HG03342 (cell line): ENCODE measurements at regions not wholly inside any gene's neighbourhood (a gene's known extent, or its start where the extent isn't known, plus 50 kb on each side); places are given as distances from the start of the nearest gene placed in this dataset.

Source experiments
- ATAC-seq: cut with Tn5 transposase; IDR thresholded peaks from one replicate; pipeline ENCODE4 v1.9.1; 2021; ENCODE audit warnings: mild to moderate bottlenecking, moderate library complexity; ENCODE audit not compliant: unreplicated experiment

DNA sequence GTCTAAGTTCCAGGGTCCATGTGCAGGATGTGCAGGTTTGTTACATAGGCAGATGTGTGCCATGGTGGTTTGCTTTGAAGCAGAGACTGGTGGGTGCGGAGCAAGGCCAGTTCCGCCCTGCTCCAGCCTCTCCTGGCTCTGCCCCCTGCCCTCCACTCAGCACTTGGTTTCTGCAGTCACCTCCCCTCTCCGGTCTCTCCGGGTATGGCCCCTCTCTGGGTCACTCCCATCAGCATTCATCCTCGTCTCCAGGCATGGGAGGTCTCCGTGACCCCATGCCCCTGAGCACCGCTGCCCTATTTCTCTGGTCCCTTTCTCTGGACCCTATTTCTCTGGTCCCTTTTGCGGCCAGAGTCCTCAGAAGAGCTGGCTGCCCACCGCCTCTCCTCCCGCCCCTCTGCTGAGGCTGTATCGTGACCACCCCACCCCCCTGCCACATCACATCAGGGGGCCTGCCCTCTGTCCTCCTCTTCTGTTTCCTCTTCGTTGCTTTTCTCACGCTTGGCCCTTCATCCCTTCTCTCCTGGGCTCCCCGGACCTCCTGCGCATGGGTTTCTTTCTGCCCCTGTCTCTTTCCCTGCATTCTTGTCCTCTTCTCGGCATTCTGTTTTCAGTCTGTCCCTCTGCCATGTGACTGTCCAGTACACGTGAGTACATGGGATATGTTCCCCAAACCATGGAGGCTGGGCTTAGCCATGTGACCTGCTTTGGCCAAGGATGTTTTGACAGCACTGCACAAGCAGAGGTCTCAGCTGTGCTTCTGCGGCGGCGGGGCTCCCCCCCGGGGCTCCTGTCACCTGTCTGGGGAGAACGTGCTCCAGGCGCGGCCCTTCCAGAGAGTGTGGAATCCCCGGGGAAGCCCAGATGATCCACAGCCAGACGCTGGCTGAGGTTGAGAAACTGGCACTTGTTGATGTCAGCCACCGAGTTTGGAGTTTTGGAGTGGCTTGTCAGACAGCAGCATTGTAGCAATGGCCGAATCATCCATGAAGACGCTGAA lies 54.4 kb upstream of the C1orf174 start:
- no peak for ATAC-seq

DNA sequence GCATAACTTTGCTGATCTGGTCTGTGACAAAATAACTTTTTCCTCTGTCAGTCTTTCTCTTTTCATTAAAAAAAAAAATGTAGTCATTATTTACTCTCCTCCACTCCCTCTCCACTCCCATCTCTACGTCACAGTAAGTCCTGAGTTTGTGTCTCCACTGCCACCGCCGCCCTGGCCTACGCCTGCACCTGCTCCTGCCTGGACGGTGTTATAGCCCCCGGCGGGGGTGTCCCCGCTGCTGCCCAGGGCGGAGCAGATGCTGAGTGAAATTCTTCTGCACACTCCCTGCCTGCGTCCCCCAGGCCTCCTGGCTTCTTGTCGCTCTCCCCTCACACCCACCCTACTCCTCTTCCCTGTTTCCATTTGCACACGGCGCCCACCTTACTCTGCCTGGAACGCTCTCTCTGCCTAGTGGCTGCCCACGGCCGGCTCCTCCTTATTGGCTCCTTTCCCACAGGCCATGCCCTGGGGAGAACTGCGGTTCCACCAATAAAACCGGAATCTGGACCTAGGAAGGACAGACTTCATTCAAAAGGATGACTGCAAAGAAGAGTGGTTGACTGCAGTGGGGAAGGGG lies 55.2 kb upstream of the C1orf174 start:
- no peak for ATAC-seq

DNA sequence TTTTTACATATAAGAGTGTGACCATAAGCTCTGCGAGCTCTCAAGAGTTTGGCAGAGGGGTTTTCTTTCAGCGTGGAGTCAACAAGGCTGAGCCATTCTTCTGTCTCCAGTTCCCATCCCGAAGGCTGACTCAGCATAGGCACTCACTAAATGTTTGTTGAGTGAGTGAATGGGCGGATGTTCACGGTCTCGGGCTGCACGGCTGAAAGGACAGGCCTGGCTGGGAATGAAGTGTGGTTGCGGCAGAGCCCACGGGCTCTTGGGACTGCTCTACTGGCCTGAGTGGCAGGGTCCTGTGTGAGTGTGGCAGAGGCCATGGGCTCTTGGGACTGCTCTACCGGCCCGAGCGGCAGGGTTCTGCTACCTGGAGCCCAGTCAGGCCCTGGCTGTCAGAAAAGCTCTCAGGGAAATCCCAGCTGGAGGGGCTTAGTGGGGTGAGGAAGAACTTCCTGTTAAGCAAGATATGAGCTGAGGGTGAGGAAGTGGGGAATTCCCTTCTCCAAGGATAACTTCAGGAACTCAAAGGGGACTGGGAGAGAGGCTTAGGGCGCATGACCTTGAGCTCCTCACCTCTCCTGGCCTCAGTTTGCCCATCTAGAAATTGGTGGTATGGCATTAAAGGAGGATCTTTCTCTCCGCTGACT lies 56.6 kb upstream of the C1orf174 start:
- ATAC-seq, result no peak

DNA sequence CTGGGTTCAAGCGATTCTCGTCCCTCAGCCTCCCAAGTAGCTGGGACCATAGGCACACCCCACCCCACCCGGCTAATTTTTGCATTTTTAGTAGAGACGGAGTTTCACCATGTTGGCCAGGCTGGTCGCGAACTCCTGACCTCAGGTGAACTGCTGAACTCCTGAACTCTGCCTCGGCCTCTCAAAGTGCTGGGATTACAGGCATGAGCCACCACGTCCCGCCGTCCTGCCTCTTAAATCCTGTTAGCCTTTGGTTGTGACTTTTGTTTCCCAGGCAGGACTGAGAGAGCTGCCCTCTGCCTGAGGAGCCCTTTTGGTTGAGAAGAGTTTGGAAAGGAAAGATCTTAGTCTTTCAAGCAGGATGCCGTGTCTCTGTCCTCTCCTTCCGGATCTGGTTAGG lies 59.3 kb upstream of the C1orf174 start:
- ATAC-seq, result no peak

DNA sequence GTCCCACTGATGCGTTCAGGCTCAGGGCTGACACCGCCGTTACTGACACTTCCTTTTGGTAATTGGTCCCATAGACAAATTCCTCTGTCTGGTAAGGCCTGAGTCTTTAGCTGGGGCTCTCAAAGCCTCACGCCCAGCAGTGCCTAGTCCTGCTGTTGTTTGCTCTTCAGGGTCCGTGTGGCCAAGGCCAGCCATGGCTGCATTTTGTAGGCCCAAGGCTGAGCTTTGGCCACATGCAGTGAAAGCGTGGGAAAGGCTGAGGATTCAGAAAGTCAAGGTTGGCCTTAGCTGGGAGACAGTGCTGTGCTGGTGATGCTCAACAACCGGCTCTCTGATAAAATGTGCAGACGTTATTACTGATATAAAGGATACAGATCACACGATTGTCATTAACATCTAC lies 63.5 kb upstream of the C1orf174 start:
- no peak for ATAC-seq

DNA sequence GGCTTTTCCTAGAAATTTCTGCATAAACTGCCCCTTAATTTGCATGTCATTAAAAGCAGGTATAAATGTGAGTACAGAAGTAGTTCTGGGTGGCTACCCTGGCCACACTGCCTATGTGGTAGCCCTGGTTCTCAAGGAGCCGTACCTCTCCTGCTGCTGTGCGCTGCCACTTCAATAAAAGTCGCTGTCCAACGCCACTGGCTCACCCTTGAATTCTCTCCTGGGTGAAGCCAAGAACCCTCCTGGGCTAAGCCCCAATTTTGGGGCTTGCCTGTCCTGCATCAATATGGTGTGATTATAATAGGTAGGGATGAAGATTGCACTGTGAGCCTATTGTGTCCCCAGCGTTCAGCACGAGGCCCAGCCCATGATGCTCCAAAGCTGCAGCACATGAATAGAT lies 65.6 kb upstream of the C1orf174 start:
- ATAC-seq, result no peak

DNA sequence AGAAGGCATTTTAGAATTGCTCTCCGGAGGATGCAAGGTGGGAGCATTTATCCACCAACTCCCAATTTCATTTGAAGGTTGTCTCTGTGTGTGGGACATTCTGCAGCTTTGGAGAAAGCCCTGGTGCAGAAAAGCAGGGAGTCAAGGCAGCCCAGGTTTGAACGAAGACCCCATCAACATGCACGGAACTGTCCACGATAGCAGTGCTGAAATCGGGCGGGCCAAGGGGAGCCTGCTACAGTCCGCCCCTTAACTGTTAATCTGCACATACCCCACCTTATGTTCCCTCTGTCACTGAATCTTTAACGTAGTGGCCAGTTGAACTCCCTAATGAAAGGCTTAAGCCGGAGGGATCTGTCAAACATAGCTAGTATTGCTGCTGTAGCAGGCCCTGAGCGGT lies 68.8 kb upstream of the C1orf174 start:
- ATAC-seq, result no peak

DNA sequence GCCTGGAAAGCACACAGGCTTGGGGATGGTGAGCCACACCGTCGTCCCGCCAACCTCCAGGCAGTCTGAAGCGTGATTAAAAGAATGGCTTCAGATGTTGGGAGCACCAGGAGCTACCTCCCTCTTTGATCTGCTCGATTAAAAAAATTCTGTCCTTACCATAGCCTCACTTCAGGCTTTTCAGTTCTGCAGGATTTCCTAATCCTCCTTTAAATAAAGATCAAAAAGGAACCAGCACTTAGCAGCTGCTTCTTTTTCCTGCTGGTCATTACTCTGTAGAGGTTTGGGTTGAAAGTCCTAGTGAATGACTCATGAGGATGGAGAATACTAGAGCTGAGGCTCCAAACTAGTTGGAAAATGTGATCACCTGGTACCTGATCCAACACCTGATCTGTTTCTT lies 71.9 kb upstream of the C1orf174 start:
- no peak for ATAC-seq

DNA sequence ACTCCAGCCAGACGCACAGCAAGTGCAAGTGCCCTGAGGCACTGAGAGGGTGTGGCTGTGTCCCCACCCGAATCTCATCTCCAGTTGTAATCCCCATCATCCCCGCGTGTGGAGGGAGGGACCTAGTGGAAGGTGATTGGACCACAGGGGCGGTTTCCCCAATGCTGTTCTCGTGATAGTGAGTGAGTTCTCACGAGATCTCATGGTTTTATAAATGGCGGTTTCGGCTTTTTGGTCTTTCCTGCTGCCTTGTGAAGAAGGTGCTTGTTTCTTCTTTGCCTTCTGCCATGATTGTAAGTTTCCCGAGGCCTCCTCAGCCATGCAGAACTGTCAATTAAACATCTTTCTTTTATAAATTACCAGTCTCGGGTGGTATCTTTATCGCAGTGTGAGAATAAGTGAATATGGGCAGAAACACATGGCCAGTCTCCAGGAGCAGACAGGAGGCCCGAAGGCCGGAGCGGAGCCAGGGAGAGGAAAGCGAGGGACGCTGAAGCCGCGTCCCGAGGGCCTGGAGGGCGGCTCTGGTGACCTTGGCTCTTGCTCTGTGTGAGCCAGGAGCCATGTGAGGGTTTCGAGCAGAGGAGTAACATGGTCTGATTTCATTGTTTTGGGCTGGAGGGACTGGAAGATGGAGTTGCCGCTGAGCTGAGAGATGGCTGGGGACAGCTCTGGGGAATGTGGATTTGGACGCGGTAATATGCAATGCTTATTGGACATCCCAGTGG lies 76.0 kb upstream of the C1orf174 start:
- ATAC-seq, result no peak

DNA sequence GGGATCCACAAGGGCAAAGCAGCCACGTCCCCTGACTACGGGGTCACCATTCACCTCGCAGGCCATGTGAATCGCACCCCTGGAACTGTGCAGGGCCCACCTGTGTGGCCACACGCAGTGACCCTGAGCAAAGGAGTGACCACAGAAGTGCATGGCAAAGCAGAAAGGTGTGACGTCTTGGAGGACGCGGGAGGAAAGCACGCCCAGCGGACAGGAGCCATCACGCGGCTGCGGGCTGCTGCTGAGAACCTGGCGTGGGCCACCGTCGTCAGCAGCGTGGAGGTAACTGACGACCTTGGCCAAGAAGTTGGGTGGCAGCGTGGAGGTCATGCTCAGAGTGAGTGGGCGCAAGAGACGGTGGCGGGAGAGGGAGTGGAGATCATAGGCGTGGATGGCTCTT lies 76.7 kb upstream of the C1orf174 start:
- no peak for ATAC-seq

DNA sequence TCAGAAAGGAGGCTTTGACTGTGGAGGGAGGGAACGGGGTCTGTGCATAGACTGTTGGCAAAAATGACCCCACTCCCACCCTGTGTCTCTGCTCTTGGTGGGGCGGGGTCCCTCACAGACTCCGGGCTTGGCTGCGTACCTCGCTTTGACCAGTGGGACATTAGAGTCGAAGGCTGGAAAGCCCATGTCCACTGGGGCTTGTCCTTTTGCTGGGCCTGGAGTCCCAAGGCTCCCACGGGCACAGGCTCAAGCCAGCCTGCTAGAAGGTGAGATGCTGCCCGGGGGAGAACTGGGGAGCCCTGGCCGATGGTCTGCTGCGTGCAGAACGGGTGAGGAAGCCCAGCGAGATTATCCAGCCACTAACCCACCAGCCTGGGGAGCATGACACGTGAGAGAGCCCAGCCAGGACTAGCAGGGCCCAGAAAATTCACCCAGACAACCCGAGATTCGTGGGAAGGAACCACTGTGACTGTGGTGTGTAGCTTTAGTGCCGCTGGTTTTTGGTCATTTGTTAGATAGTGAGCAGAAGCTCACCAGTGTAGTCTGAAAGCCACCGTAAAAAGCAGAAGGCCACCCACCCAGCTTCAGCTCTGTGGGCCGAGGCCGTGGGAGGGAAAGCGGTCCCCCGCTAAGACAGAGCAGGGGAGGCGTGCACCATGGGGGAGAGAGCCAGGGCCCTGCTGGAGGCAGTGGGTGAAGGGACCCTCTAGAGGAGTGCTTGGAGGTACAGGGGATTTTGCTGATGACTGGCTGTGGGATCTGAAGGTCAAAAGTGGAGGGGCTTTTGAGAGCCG lies 78.3 kb upstream of the C1orf174 start:
- no peak for ATAC-seq

DNA sequence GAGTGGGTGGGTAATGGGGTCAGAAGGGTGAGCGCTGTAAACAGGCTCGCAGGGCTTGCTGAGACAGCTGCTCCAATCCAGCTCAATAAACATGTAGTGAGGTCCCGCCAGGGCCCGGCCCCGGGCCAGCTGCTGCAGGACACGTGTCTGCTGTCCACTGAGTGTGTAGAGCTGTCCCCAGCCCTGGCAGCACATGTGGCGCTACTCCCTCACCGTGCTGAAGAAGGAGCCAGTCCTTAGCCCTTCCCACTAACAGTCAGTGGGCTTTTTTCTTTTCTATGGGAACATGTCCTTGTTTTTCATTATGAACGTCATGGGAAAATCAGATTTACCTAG lies 78.9 kb upstream of the C1orf174 start:
- no peak for ATAC-seq

DNA sequence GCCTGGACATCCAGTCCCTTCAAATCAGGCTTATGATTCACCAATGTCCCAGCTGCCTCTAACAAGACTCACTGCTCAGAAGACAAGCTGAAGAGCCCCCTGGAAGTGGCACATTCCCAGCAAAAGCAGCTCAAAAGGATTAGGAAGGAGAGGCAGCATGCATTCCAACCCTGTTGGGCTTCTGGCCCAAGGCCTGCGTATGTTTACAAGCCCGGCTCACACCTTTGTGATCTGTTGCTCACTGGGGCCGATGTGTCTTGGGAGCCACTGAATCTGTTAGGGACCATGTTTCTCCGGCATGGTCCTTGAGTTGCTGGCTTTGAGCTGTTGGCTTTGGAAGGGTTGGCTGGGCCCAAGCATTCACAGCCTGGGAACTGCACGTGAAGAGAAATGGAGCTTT lies 81.2 kb upstream of the C1orf174 start:
- ATAC-seq, result no peak

DNA sequence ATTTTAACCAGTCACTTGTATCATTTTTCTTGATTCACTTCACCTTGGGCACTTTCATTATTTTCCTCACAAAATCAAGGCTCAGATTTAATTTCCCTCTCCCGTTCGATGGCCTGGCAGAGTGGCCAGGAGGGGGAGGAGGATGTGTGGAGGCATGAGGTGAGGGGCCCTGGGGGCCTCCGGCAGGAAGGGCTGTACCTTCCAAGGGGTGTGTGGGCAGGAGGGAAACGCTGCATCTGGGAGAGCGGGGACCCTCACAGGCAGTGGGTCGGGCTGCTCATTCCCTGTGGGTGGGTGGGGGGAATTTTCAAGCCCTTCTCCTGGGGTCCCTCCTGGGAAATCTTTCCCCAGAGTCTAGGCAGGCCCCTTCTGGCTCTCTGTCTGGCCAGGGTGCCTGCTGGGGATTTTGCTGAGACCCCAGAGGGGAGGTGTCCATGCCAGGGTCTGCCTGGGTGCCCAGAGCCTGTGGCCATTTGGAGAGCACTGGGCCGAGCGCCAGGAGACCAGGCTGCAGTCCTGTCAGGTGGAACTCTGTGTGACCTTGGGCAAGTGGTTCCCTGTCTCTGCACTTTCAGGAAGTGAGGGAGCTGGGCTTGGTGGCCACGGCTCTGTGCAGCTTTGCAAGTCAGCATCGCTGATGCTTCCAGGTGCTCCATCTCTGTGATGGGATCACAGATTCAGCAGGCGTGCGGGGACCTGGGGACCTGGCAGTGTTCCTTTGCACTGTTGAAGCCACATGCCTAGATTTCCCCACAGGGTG lies 81.9 kb upstream of the C1orf174 start:
- ATAC-seq, result no peak

DNA sequence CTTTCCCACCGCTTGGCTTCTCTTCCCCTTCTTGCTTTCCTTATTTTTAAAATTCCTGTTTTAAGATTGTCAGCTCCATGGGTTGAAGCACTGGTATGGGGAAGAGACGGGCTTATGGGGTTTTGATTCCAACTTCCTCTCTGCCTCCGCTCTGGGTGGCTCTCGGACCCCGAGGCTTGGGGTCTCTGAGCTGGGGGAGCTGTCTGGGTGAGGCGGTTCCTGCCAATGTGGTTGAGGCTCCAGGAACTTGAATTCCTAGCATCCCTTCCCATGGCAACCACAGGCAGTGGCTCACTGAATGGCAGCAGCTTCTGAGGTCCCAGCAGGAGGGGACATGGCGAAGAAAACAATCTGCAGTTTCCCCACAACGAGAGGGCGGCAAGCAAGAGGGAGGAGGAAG lies 83.1 kb upstream of the C1orf174 start:
- no peak for ATAC-seq

DNA sequence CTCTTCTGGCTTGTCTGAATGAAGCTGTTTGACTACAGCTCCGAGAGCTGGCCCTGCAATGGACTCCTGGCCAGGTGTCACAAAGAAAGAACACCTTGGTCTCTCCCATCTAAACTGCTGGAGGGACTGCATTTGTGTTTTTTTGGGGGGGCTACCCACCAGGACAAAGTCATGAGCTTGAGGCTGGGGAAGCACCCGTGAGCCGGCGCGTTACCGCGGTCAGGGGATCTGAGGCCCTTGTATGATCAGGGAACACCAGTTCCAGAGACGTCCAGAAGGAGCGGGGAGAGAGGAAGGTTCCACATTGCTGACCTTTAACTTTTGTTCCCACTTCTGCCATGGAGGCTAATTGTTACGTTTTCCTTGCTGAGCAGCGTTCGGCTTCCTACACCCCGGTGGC lies 84.5 kb upstream of the C1orf174 start:
- ATAC-seq, result no peak

DNA sequence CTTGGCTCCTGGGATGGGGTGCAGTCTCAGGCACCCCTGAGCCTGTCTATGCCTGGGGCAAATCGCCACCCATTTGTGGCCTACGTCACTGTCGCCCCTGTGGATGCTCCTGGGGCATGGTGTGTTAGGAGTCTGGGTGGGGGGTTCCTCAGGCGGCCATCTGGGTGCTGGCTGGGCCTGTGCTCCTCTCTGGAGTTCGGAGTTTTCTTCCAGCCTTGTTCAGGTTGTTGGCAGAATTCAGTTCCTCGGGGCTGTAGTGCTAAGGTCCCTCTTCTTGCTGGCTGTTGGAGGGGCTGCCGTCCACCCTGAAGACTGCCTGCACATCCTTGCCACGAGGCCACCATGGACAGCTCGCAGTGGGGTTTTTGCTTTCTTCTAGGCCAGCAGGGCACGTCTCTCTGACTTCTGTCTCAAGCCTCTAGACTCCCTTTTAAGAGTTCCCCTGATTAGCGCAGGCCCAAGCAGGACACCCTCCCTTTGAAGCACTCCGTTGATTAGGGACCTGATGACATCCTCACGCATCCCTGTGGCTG lies 86.7 kb upstream of the C1orf174 start:
- ATAC-seq, result no peak

DNA sequence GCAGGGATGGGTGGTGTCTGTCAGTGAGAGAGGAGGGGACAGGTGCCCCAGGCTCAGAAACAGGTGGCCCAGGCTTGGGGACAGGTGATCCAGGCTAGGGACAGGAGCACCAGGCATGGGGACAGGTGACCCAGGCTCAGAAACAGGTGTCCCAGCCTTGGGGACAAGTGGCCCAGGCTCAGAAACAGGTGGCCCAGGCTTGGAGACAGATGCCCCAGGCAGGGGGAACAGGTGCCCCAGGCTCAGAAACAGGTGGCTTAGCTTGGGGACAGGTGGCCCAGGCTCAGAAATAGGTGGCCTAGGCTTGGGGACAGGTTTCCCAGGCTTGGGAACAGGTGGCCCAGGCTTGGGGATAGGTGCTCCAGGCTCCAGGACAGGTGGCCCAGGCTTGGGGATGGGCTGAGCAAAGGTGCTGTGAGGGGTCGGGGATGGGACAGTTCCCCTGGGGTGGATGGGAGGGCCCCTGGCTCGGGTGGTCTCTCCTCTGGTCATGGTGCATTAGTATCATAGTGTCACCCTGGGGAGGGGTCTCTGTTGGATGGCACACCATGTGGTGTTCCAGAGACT lies 87.7 kb upstream of the C1orf174 start:
- no peak for ATAC-seq

DNA sequence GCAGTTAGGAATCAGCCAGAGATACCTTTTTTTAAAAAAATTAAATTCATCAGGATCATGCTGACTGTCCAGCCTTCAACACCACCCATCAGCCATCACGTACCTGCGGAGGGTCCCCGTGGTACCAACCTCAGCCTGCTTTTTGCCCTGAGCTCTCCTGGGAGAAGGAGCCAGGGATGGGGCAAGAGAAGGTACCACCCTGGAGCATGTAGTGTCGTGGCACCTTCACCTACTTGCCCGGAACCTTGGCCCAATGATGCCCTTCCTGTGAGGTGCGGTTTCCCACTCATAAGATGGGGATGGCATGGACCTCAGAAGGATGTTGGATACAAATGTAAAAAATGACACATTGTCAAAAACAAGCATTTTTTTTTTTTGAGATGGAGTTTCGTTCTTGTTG lies 88.4 kb upstream of the C1orf174 start:
- no peak for ATAC-seq
